ENCODE measurements at regions not wholly inside any gene's neighbourhood (a gene's known extent, or its start where the extent isn't known, plus 50 kb on each side); places are given as distances from the start of the nearest gene placed in this dataset.

DNA sequence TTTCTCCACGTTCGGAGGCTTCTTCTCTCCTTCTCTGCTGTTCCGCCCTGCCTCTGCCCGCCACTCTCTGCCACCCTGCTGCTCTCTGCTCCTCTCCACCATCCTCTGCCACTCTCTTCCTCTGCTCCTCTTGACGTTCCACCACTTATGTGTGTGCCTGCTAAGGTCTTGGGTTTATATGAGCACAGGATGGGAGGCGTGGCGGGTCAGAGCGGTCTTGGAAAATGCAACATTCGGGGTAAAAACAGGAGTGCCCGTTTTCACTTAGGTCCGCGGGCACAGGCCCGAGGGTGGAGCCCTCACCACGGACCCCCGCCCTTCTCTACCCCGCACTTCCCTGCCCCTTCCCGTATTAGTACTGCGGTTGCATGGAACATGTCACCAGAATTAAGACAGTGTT lies 114.4 kb upstream of the FBXL7 start (continued):
- no peak for TF ChIP-seq FOSL2 (IDR thresholded peaks at IDR 0.05; ENCODE audit: borderline replicate concordance, low read depth)
- TF ChIP-seq, protein P1, sequence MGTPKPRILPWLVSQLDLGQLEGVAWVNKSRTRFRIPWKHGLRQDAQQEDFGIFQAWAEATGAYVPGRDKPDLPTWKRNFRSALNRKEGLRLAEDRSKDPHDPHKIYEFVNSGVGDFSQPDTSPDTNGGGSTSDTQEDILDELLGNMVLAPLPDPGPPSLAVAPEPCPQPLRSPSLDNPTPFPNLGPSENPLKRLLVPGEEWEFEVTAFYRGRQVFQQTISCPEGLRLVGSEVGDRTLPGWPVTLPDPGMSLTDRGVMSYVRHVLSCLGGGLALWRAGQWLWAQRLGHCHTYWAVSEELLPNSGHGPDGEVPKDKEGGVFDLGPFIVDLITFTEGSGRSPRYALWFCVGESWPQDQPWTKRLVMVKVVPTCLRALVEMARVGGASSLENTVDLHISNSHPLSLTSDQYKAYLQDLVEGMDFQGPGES (IDR thresholded peaks at IDR 0.05; ENCODE audit: low read depth, low read length) = no peak
- TF ChIP-seq CHD2 (IDR thresholded peaks at IDR 0.05; ENCODE audit: low read length, partially characterized antibody) = no peak
- no peak for TF ChIP-seq MXI1 (IDR thresholded peaks at IDR 0.05; ENCODE audit: low read depth, low read length)

DNA sequence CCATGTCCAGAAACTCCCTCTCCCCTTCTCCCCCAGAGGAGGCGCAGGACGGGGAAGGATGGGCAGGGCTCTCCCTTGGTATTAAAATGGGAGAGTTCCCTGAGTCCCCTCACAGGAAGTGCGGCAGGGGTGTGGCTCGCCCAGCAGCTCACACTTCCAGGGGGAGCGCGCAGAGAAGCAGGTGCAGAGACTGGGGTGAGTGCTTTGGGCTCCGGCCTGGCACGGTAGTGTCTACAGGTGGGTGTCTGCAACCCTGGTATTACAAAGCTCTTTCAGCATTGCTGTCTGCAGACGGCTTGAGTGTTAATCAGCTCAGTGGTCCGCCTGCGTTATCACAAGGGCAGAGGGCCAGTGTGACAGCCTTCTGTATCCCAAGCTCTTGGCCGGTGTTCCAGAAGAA lies 114.9 kb upstream of the FBXL7 start:
- Histone ChIP-seq H3K4me1 (ENCODE audit: control insufficient read depth in 1 of 2, insufficient read depth in 2 of 2, low read depth in 1 of 2, low read length in 1 of 2) (peaks cover 0 to 17% of the 10 kb centered on the region in 2 experiments; a peak in 1 of 4 replicates), H3K4me2 (no peak overlapping the region), H3K9ac (no peak overlapping the region), H3K79me2 (ENCODE audit: insufficient read depth) (no peaks in the 10 kb centered on the region), H4K20me1 (ENCODE audit: insufficient read depth) (no peaks in the 10 kb centered on the region), H3K9me3 (no peaks in the 10 kb centered on the region), H3K36me3 (replicated peaks in 1 of 2; ENCODE audit: control insufficient read depth in 1 of 2, insufficient read depth in 2 of 2, low read length in 1 of 2) (no peaks in the 10 kb centered on the region), H3K27me3 (ENCODE audit: insufficient read depth) (no peaks in the 10 kb centered on the region; the same call in 1 of the 2 replicates), H3K9me2 (no peaks in the 10 kb centered on the region), H3K27ac (ENCODE audit: low read depth in 2 of 2, low read length in 1 of 2) (no peak overlapping the region), H2AFZ (ENCODE audit: low read depth) (no peak overlapping the region), H3K4me3 (ENCODE audit: low read depth in 2 of 2, low read length in 1 of 2) (no peak overlapping the region), H3F3A (replicated peaks; ENCODE audit: insufficient read depth) (no peaks in the 10 kb centered on the region)
- CTCF ChIA-PET = interaction anchor here (1.1 kb wide), 1 partner anchor 279 kb away, joined by 3 read pairs; no protein-coding TSS in a partner anchor
- WGBS (ENCODE audit: low lambda C conversion rate) = 78% methylated on average over 8 of the region's 12 CpGs
- TF ChIP-seq, protein P2, sequence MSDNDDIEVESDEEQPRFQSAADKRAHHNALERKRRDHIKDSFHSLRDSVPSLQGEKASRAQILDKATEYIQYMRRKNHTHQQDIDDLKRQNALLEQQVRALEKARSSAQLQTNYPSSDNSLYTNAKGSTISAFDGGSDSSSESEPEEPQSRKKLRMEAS (IDR thresholded peaks at IDR 0.05; ENCODE audit: low read depth) = no peak
- no peak for TF ChIP-seq FOXJ3 (CRISPR knock-in tag; IDR thresholded peaks at IDR 0.05)
- TF ChIP-seq, protein P3, sequence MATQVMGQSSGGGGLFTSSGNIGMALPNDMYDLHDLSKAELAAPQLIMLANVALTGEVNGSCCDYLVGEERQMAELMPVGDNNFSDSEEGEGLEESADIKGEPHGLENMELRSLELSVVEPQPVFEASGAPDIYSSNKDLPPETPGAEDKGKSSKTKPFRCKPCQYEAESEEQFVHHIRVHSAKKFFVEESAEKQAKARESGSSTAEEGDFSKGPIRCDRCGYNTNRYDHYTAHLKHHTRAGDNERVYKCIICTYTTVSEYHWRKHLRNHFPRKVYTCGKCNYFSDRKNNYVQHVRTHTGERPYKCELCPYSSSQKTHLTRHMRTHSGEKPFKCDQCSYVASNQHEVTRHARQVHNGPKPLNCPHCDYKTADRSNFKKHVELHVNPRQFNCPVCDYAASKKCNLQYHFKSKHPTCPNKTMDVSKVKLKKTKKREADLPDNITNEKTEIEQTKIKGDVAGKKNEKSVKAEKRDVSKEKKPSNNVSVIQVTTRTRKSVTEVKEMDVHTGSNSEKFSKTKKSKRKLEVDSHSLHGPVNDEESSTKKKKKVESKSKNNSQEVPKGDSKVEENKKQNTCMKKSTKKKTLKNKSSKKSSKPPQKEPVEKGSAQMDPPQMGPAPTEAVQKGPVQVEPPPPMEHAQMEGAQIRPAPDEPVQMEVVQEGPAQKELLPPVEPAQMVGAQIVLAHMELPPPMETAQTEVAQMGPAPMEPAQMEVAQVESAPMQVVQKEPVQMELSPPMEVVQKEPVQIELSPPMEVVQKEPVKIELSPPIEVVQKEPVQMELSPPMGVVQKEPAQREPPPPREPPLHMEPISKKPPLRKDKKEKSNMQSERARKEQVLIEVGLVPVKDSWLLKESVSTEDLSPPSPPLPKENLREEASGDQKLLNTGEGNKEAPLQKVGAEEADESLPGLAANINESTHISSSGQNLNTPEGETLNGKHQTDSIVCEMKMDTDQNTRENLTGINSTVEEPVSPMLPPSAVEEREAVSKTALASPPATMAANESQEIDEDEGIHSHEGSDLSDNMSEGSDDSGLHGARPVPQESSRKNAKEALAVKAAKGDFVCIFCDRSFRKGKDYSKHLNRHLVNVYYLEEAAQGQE (IDR thresholded peaks at IDR 0.05; ENCODE audit: low read depth, low read length) = no peak
- TF ChIP-seq TAF1 (IDR thresholded peaks at IDR 0.05; ENCODE audit: borderline replicate concordance, low read depth, low read length) = no peak
- TF ChIP-seq FOXM1 (IDR thresholded peaks at IDR 0.05; ENCODE audit: low read depth) = no peak
- TF ChIP-seq RXRA (IDR thresholded peaks at IDR 0.05; ENCODE audit: borderline replicate concordance, low read depth) = no peak
- TF ChIP-seq, protein P4, sequence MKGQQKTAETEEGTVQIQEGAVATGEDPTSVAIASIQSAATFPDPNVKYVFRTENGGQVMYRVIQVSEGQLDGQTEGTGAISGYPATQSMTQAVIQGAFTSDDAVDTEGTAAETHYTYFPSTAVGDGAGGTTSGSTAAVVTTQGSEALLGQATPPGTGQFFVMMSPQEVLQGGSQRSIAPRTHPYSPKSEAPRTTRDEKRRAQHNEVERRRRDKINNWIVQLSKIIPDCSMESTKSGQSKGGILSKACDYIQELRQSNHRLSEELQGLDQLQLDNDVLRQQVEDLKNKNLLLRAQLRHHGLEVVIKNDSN (IDR thresholded peaks at IDR 0.05; ENCODE audit: borderline replicate concordance, low read depth) = no peak
- TF ChIP-seq GABPA (IDR thresholded peaks at IDR 0.05; ENCODE audit: low read depth) = no peak
- TF ChIP-seq TEAD4 (IDR thresholded peaks at IDR 0.05; ENCODE audit: borderline replicate concordance, insufficient read depth) = no peak
- no peak for DNase-seq
- POLR2A ChIA-PET = no interaction called here

Measured in SK-N-SH (cell line).